22Rv1 (cell line): ENCODE measurements at regions not wholly inside any gene's neighbourhood (a gene's known extent, or its start where the extent isn't known, plus 50 kb on each side); places are given as distances from the start of the nearest gene placed in this dataset.

Source experiments
- ZFX ChIP-seq: fragments of 450-650 bp; IDR thresholded peaks from 2 replicates; pipeline ENCODE4 v1.6.1; 2017; ENCODE audit warnings: antibody characterized with exemption, borderline replicate concordance
- TF ChIP-seq, protein P1 (sequence below): fragments of 450-650 bp; IDR thresholded peaks from 2 replicates; pipeline ENCODE4 v1.5.1; 2017; ENCODE audit warnings: mild to moderate bottlenecking

DNA sequence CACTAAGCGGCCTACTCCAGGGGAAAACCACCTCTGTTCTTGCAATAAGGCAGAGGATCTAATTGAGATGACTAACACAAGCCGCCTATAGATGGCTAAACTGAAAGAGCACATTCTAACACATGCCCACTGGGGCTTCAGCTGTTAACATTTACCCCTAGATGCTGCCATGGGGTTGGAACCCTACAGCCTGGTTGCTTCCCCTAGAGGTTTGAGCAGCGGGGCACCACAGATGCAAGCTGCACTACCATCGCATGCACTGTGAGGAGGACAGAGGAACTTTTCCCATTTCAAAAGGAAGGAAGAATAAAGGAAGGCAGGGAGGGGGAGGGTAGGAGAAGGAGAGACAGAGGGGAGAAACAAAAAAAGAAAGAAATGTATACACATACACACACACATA, 465.8 kb upstream of the PCDH15 start:
- TF ChIP-seq, protein P1, sequence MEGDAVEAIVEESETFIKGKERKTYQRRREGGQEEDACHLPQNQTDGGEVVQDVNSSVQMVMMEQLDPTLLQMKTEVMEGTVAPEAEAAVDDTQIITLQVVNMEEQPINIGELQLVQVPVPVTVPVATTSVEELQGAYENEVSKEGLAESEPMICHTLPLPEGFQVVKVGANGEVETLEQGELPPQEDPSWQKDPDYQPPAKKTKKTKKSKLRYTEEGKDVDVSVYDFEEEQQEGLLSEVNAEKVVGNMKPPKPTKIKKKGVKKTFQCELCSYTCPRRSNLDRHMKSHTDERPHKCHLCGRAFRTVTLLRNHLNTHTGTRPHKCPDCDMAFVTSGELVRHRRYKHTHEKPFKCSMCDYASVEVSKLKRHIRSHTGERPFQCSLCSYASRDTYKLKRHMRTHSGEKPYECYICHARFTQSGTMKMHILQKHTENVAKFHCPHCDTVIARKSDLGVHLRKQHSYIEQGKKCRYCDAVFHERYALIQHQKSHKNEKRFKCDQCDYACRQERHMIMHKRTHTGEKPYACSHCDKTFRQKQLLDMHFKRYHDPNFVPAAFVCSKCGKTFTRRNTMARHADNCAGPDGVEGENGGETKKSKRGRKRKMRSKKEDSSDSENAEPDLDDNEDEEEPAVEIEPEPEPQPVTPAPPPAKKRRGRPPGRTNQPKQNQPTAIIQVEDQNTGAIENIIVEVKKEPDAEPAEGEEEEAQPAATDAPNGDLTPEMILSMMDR: no peak
- no peak for TF ChIP-seq ZFX
